MCF 10A (cell line): ENCODE measurements at regions not wholly inside any gene's neighbourhood (a gene's known extent, or its start where the extent isn't known, plus 50 kb on each side); places are given as distances from the start of the nearest gene placed in this dataset.

Experiments used
- BruUV-seq: library from RNA; stranded (reverse); fragments of 400-500 nt; replicated peaks from 2 replicates; lab custom pipeline; 2021; lab: Mats Ljungman, UMichigan
- CTCF ChIA-PET: fragments of 300-600 bp; sonication (Branson Sonifier 250); formaldehyde crosslinking; extraction: SDS; loops from one replicate; lab custom pipeline; 2021; ENCODE audit warnings: antibody characterized with exemption, inconsistent platforms; lab: Yijun Ruan, JAX
- POLR2A ChIA-PET: fragments of 300-600, 350-650 bp; sonication (Branson Sonifier 250); formaldehyde crosslinking; extraction: SDS; loops from one replicate; lab custom pipeline; 2020; ENCODE audit warnings: antibody characterized with exemption, inconsistent platforms; lab: Yijun Ruan, JAX
- DNase-seq: peaks from one replicate; pipeline ENCODE4 v3.0.0-alpha.2; 2018; ENCODE audit not compliant: unreplicated experiment
- H3K27ac Mint-ChIP-seq: one replicate; pipeline ENCODE4 v1.8.0; 2022; ENCODE audit warnings: mild to moderate bottlenecking, low read depth, mixed read lengths; ENCODE audit not compliant: unreplicated experiment
- H3K27me3 Mint-ChIP-seq: one replicate; pipeline ENCODE4 v1.8.0; 2022; ENCODE audit warnings: mixed read lengths; ENCODE audit not compliant: insufficient read depth, unreplicated experiment
- H3K36me3 Mint-ChIP-seq: one replicate; pipeline ENCODE4 v1.8.0; 2022; ENCODE audit warnings: mild to moderate bottlenecking, moderate library complexity, mixed read lengths; ENCODE audit not compliant: insufficient read depth, unreplicated experiment
- H3K4me1 Mint-ChIP-seq: one replicate; pipeline ENCODE4 v1.8.0; 2022; ENCODE audit warnings: mixed read lengths; ENCODE audit not compliant: insufficient read depth, unreplicated experiment
- H3K4me3 Mint-ChIP-seq: one replicate; pipeline ENCODE4 v1.8.0; 2022; ENCODE audit warnings: mild to moderate bottlenecking, moderate library complexity, mixed read lengths; ENCODE audit not compliant: unreplicated experiment
- H3K9me3 Mint-ChIP-seq: one replicate; pipeline ENCODE4 v1.8.0; 2022; ENCODE audit warnings: mixed read lengths; ENCODE audit not compliant: unreplicated experiment
- CTCF ChIP-seq: fragments of 200-600 bp; IDR thresholded peaks from one replicate; pipeline ENCODE4 v1.8.0; 2022; ENCODE audit warnings: antibody characterized with exemption, mild to moderate bottlenecking; ENCODE audit not compliant: unreplicated experiment
- intact Hi-C: fragments of 100-400 bp; cut with micrococcal nuclease; formaldehyde crosslinking; loops from 2 replicates; pipeline ENCODE4 v1.14.1; 2022

DNA sequence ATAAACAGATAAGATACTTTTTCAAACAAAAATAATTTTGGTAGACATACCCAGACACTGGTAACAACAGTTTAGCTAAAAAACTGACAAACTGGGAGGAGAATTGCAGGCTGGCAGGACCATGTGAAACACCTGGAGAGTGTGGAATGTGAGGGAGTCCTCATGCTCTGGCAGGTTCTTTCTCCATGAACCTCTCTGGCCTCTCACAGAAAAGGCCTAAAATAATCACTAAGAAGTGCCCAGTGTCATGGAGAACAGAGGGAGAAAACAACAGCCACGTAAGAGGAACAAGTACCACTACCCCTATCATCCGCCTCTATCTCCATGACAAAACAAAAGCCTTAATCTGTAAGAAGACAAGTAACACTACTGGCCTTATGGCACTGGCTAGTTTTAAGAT lies 1227.5 kb upstream of the CDH9 start:
- Mint-ChIP-seq H3K4me1 (no peaks in the 10 kb centered on the region), H3K4me3 (no peak overlapping the region), H3K9me3 (no peaks in the 10 kb centered on the region), H3K27me3 (no peaks in the 10 kb centered on the region), H3K36me3 (no peaks in the 10 kb centered on the region), H3K27ac (no peak overlapping the region)
- ChIA-PET POLR2A (no interaction called here), CTCF (interaction anchor here (0.6 kb wide), 1 partner anchor 170 kb away, joined by 3 read pairs; no protein-coding TSS in a partner anchor)
- no TSS peak for BruUV-seq
- intact Hi-C loops, result no loop called here
- DNase-seq, result no peak
- TF ChIP-seq CTCF, result no peak

- no peaks in the 10 kb centered on the region for H3K4me1 Mint-ChIP-seq
- H3K4me3 Mint-ChIP-seq, result no peak overlapping the region
- POLR2A ChIA-PET, result interaction anchor here (0.6 to 0.7 kb wide), 2 partner anchors 242 to 293 kb away, joined by 3 to 4 read pairs; no protein-coding TSS in a partner anchor
- BruUV-seq, result no TSS peak
- intact Hi-C loops, result no loop called here
- H3K27ac Mint-ChIP-seq, result no peak overlapping the region
- no peak for TF ChIP-seq CTCF
- no peak for DNase-seq
- CTCF ChIA-PET, result interaction anchor here (0.7 kb wide), 1 partner anchor 30 kb away, joined by 3 read pairs; no protein-coding TSS in a partner anchor
- no peaks in the 10 kb centered on the region for H3K27me3 Mint-ChIP-seq
- no peaks in the 10 kb centered on the region for H3K36me3 Mint-ChIP-seq
- no peaks in the 10 kb centered on the region for H3K9me3 Mint-ChIP-seq
These were observed 1216.5 kb upstream of the CDH9 start for GRCh38 chr5:28254846-28255245.

GRCh38 chr5:28253431-28253830 lies 1215.0 kb upstream of the CDH9 start:
- intact Hi-C loops, result no loop called here
- ChIA-PET POLR2A (no interaction called here), CTCF (no interaction called here)
- H3K9me3 Mint-ChIP-seq, result no peaks in the 10 kb centered on the region
- DNase-seq, result no peak
- TF ChIP-seq CTCF, result no peak
- BruUV-seq, result no TSS peak
- no peaks in the 10 kb centered on the region for H3K4me1 Mint-ChIP-seq
- no peak overlapping the region for H3K4me3 Mint-ChIP-seq
- H3K27ac Mint-ChIP-seq, result no peak overlapping the region
- no peaks in the 10 kb centered on the region for H3K36me3 Mint-ChIP-seq
- H3K27me3 Mint-ChIP-seq, result no peaks in the 10 kb centered on the region

DNA sequence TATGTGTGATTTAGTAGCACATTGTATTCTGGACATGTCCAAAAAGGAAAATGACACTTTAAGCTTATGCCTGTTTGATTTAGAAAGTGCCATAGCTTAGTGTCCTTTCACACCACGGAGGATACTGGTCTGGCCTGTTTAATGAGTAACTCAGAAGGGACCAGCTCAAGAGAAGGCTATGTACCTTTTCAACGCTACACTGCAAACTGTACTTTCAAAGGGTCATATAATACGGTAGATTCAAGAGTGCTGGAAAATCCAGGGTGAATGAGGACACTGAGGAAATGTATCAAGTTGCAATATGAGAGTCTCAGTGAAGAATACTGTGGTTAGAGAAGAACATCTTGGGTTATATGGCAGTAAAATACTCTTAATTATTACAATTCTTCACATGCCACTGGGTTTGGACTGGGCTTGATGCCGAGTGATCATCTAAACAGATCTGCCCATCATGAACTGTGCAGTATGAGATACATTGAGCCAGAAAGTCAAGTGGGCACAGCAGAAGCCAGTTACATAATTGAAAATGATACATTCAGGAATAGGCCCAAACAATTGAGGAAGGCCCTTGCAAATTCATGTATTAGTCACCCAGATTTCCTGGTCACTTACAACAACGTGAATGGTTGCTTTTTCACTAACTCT lies 1211.5 kb upstream of the CDH9 start:
- no peak for DNase-seq
- no peaks in the 10 kb centered on the region for H3K9me3 Mint-ChIP-seq
- H3K27ac Mint-ChIP-seq, result no peak overlapping the region
- H3K4me3 Mint-ChIP-seq, result no peak overlapping the region
- TF ChIP-seq CTCF, result no peak
- intact Hi-C loops, result no loop called here
- BruUV-seq, result no TSS peak
- ChIA-PET CTCF (no interaction called here), POLR2A (no interaction called here)
- no peaks in the 10 kb centered on the region for H3K4me1 Mint-ChIP-seq
- no peaks in the 10 kb centered on the region for H3K36me3 Mint-ChIP-seq
- H3K27me3 Mint-ChIP-seq, result no peaks in the 10 kb centered on the region
